A673 (cell line): ENCODE measurements at regions not wholly inside any gene's neighbourhood (a gene's known extent, or its start where the extent isn't known, plus 50 kb on each side); places are given as distances from the start of the nearest gene placed in this dataset.

Source experiments
- BruUV-seq: library from RNA; stranded (reverse); fragments of 400-500 nt; replicated peaks from 2 replicates; lab custom pipeline; 2021; lab: Mats Ljungman, UMichigan
- CTCF ChIA-PET: fragments of 300-600 bp; sonication (Branson Sonifier 250); formaldehyde crosslinking; loops from one replicate; lab custom pipeline; 2022; ENCODE audit warnings: antibody characterized with exemption; lab: Charles Lee
- POLR2A ChIA-PET: fragments of 300-600 bp; sonication (Branson Sonifier 250); formaldehyde crosslinking; loops from one replicate; lab custom pipeline; 2022; ENCODE audit warnings: antibody characterized with exemption; ENCODE audit not compliant: low non-redundant PET; lab: Charles Lee
- DNase-seq: peaks from one replicate; pipeline ENCODE4 v3.0.0-alpha.2; 2015; ENCODE audit warnings: low spot score
- H3K27ac ChIP-seq: fragments of 200-600 bp; sonication (generic); 2 replicates; pipeline ENCODE4 v1.5.1; 2016; ENCODE audit warnings: mixed run types, low read depth, mild to moderate bottlenecking, mixed read lengths, antibody characterized with exemption, low read length; ENCODE audit not compliant: poor library complexity, severe bottlenecking
- H3K27me3 ChIP-seq: fragments of 200-600 bp; sonication (generic); replicated peaks from 2 replicates; pipeline ENCODE4 v1.6.1; 2017; ENCODE audit warnings: mixed run types, low read depth, mild to moderate bottlenecking, mixed read lengths, antibody characterized with exemption, low read length; ENCODE audit not compliant: insufficient read depth, poor library complexity
- H3K36me3 ChIP-seq: fragments of 200-600 bp; sonication (generic); 2 replicates; pipeline ENCODE4 v1.6.1; 2016; ENCODE audit warnings: mixed run types, mild to moderate bottlenecking, mixed read lengths, antibody characterized with exemption, low read length; ENCODE audit not compliant: insufficient read depth, poor library complexity, severe bottlenecking
- H3K4me1 ChIP-seq: fragments of 200-600 bp; sonication (generic); 2 replicates; pipeline ENCODE4 v1.6.1; 2017; ENCODE audit warnings: mixed run types, mild to moderate bottlenecking, mixed read lengths, antibody characterized with exemption, low read length; ENCODE audit not compliant: insufficient read depth, poor library complexity, severe bottlenecking
- H3K4me3 ChIP-seq: fragments of 200-600 bp; sonication (generic); 2 replicates; pipeline ENCODE4 v1.5.1; 2016; ENCODE audit warnings: low read depth, mixed run types, mild to moderate bottlenecking, mixed read lengths, low read length; ENCODE audit not compliant: poor library complexity, severe bottlenecking
- H3K9me3 ChIP-seq: fragments of 200-600 bp; sonication (generic); 2 replicates; pipeline ENCODE4 v1.6.1; 2016; ENCODE audit warnings: mixed run types, low read depth, mild to moderate bottlenecking, mixed read lengths, antibody characterized with exemption, low read length; ENCODE audit not compliant: poor library complexity, severe bottlenecking
- EZH2 ChIP-seq: fragments of 200-600 bp; sonication (generic); IDR thresholded peaks from 2 replicates; pipeline ENCODE4 v1.6.1; 2017; ENCODE audit warnings: borderline replicate concordance, low read depth, mild to moderate bottlenecking, mixed read lengths, antibody characterized with exemption, low read length; ENCODE audit not compliant: poor library complexity, severe bottlenecking
- intact Hi-C: fragments of 100-400 bp; cut with micrococcal nuclease; formaldehyde crosslinking; loops from one replicate; pipeline ENCODE4 v1.10.0; 2022; ENCODE audit not compliant: unreplicated experiment
- TF ChIP-seq, protein P1 (sequence below): fragments of 300-800, 200-600 bp; sonication (generic); conservative IDR thresholded peaks from 2 replicates; pipeline ENCODE4 v1.5.1; 2017; ENCODE audit warnings: low read depth, mild to moderate bottlenecking, antibody characterized with exemption, low read length, moderate library complexity, mixed read lengths

GRCh38 chr1:115545096-115545720, 96.6 kb upstream of the VANGL1 start:
- H3K27ac ChIP-seq = no peak overlapping the region
- H3K36me3 ChIP-seq = no peaks in the 10 kb centered on the region
- peaks cover 8% of the 10 kb centered on the region for H3K4me1 ChIP-seq
- H3K9me3 ChIP-seq = no peaks in the 10 kb centered on the region
- no TSS peak for BruUV-seq
- TF ChIP-seq, protein P1, sequence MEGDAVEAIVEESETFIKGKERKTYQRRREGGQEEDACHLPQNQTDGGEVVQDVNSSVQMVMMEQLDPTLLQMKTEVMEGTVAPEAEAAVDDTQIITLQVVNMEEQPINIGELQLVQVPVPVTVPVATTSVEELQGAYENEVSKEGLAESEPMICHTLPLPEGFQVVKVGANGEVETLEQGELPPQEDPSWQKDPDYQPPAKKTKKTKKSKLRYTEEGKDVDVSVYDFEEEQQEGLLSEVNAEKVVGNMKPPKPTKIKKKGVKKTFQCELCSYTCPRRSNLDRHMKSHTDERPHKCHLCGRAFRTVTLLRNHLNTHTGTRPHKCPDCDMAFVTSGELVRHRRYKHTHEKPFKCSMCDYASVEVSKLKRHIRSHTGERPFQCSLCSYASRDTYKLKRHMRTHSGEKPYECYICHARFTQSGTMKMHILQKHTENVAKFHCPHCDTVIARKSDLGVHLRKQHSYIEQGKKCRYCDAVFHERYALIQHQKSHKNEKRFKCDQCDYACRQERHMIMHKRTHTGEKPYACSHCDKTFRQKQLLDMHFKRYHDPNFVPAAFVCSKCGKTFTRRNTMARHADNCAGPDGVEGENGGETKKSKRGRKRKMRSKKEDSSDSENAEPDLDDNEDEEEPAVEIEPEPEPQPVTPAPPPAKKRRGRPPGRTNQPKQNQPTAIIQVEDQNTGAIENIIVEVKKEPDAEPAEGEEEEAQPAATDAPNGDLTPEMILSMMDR = no peak
- no peak for TF ChIP-seq EZH2
- CTCF ChIA-PET = no interaction called here
- POLR2A ChIA-PET = no interaction called here
- no peaks in the 10 kb centered on the region for H3K27me3 ChIP-seq
- no peak for DNase-seq
- intact Hi-C loops = loop anchor here (5.0 kb wide), 1 partner anchor 52 kb away; no protein-coding TSS in a partner anchor
- no peak overlapping the region for H3K4me3 ChIP-seq

- intact Hi-C loops = no loop called here
- ChIA-PET CTCF (no interaction called here), POLR2A (no interaction called here)
Measured at GRCh38 chr1:115544131-115544530, 97.6 kb upstream of the VANGL1 start.

DNA sequence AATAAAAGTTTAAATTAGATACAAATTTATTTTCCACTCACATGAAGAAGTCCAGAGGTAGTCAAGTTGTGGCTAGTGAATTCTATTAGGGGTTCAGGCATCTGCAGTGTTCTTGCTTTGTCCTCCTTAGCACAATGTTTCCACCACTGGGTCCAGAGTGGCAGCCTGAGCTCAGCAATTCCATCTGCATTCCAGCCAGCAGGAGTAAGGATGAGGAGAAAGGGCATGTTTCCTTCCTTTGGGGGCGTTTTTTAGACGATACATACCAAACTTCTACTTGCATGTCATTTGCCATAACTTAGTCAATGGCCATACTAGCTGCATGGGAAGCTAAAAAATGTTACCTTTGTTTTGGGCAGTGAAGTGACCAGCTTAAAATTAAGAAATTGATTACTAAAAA, 98.5 kb upstream of the VANGL1 start:
- no peak for DNase-seq
- peaks cover 8% of the 10 kb centered on the region for H3K4me1 ChIP-seq
- BruUV-seq = no TSS peak
- no peak overlapping the region for H3K27ac ChIP-seq
- POLR2A ChIA-PET = no interaction called here
- CTCF ChIA-PET = no interaction called here
- H3K4me3 ChIP-seq = no peak overlapping the region
- H3K9me3 ChIP-seq = no peaks in the 10 kb centered on the region
- intact Hi-C loops = no loop called here
- no peak for TF ChIP-seq EZH2
- TF ChIP-seq, protein P1 = no peak
- no peaks in the 10 kb centered on the region for H3K36me3 ChIP-seq
- no peaks in the 10 kb centered on the region for H3K27me3 ChIP-seq

More at GRCh38 chr1:115544131-115544530, 97.6 kb upstream of the VANGL1 start:
- Histone ChIP-seq H3K4me3 (no peak overlapping the region), H3K36me3 (no peaks in the 10 kb centered on the region), H3K9me3 (no peaks in the 10 kb centered on the region), H3K4me1 (peaks cover 8% of the 10 kb centered on the region), H3K27ac (no peak overlapping the region), H3K27me3 (no peaks in the 10 kb centered on the region)
- DNase-seq = no peak
- no peak for TF ChIP-seq EZH2
- TF ChIP-seq, protein P1 = no peak
- BruUV-seq = no TSS peak
